HG03439 (cell line): ENCODE measurements at regions not wholly inside any gene's neighbourhood (a gene's known extent, or its start where the extent isn't known, plus 50 kb on each side); places are given as distances from the start of the nearest gene placed in this dataset.

Experiments used
- ATAC-seq: cut with Tn5 transposase; IDR thresholded peaks from one replicate; pipeline ENCODE4 v1.9.1; 2021; ENCODE audit warnings: mild to moderate bottlenecking, moderate library complexity; ENCODE audit not compliant: unreplicated experiment

GRCh38 chr13:58594747-58595600, 963.4 kb downstream of the PCDH17 start:
- ATAC-seq = no peak

DNA sequence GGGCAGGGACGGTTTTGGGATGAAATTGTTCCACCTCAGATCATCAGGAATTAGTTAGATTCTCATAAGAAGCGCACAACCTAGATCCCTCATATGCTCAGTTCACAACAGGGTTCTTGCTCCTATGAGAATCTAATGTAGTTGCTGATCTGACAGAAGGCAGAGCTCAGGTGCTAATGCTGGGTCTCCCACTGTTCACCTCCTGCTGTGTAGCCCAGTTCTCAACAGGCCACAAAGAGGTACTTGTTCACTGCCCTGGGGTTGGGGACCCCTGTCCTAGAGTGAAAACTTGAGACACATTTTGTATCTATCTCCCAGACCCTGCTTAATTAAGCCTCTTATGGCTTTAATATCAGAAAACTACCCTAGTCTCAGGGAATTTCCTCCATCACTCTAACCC, 966.0 kb downstream of the PCDH17 start:
- ATAC-seq = no peak

DNA sequence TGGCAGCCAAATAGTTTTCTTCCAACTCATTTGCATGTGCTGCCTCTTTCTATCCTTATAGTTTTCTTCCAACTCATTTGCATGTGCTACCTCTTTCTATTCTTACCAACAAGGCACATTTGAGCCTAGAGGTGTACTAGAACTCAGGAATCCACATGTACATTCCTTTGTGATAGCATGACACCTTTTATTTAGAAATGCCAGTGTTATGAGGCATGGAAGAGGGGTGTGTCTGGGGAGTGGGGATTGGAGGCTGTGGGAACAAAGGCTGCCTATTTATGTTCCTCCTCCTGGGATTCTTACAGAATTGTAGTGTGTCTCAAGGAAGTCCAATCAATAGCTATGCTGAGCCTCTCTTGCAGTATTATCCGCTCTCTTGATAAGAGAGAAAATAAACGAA, 966.7 kb downstream of the PCDH17 start:
- no peak for ATAC-seq

- ATAC-seq = no peak
These were observed 979.6 kb downstream of the PCDH17 start for GRCh38 chr13:58611117-58611516.

GRCh38 chr13:58617880-58618665, 986.5 kb downstream of the PCDH17 start:
- ATAC-seq = no peak

- no peak for ATAC-seq
These were observed 988.0 kb downstream of the PCDH17 start for GRCh38 chr13:58619396-58620113.

DNA sequence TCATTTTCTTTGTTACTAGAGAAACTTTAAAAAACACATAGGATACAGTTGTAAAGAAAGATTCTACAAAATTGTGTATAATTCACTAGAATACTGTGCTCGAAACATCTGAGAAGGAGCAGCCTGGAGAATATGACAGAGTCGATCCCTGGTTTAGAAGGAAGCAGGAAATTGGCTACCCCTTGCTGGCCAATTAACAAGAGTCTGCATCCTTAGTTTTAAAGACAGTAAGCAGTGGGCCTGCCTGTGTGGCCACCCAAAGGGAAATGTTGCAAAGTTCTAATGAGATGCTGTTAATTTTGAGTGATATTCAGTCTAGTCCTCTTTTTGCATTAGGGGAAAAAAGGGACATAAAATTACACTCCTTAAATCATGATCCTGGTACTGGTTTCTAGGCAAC, 988.6 kb downstream of the PCDH17 start:
- no peak for ATAC-seq

GRCh38 chr13:58625703-58626389, 994.3 kb downstream of the PCDH17 start:
- no peak for ATAC-seq

- ATAC-seq = no peak
These were observed 999.2 kb downstream of the PCDH17 start for GRCh38 chr13:58630794-58631193.

GRCh38 chr13:58633226-58633625, 1001.7 kb downstream of the PCDH17 start:
- no peak for ATAC-seq

DNA sequence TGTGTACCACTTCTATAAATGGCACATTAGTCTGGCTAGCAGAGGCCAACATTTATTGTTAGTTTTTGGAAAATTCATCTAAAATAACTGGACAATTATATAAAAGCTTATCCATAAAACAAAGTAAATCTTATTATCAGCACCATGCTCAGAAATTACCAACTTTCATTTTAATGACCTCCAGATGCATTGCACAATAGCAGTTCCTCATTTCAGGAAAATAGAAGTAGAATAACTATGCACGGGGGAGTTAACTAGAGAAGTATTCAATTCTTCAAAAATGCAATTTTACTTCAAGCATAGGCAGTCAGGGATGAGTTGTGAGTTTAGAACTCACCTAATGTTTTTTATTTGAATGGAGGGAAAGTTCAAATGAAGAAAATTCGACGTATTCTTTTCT, 1023.5 kb downstream of the PCDH17 start:
- no peak for ATAC-seq

GRCh38 chr13:58660826-58661225, 1029.3 kb downstream of the PCDH17 start:
- no peak for ATAC-seq

- no peak for ATAC-seq
These were observed 1034.8 kb downstream of the PCDH17 start for GRCh38 chr13:58666331-58666730.

DNA sequence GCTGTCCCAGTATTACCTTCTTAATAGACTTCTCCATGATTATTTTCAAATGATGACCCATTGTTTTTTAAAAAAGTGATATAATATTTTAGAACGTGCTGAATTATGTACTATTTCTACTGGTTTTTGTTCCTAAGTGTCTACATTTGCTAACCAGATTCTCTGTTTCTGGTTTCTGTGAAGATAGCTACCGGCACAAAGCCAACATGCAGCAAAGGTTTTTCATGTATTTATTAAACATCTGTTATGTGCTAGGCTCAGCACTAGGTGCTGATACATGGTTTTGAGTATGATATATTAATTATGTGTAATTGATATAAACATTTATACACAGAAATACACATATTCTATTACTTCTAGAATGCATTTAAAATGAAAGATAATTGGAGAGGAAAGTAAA, 1035.6 kb downstream of the PCDH17 start:
- ATAC-seq = no peak

DNA sequence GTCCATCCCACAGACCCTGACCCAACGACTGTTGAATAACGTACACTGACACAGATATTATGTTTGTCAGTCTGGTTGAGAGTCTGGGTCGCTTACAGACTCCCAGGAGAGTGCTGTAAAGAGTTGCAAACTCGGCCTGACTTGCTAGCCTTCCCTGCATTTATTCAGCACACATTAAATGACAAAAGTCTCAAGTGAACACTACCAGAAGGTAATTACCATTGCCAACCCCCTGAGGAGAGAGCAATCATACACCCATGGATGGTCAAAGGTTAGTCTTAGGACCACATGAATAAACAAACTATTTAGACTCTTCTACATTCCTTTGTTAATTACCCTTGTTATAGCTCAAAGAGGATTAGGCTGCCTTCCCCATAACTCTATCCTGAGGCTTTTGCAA, 1048.6 kb downstream of the PCDH17 start:
- ATAC-seq = no peak

DNA sequence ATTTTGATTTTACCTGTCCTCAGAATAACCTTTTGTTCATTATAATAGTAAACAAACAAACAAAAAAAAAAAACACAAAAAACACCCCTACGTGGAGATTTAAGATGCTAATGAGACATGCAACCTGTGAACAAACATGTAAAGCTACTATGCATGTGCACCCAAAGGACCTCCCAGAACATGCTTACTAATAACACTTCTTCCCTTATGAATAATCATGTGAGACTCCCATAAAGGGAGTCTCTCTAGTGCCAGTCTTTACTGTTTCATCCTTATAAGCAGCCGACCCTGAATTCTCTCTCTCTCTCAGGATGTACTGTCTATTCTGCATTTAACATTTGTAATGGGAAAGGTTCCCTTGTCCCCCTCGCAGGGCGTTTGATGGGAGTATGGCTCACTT, 1051.1 kb downstream of the PCDH17 start:
- ATAC-seq = no peak

DNA sequence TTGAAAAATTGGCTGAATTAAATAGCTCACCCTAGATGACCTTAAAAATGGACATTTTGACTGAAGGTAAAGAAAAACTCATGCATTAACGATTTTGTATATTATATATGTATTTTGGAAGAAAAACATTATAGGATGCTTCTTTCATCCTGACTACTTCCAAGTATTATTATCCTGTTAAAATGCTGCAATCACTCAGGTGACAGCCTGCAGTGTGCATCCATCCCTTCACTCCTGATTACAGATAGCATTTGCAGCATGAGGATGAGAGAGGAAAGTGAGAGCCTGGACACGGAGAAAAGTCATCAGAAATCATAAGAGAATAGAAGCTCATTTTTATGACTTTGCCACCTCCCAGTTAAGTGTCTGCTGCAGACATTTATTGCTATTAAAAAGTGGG, 1055.6 kb downstream of the PCDH17 start:
- no peak for ATAC-seq

DNA sequence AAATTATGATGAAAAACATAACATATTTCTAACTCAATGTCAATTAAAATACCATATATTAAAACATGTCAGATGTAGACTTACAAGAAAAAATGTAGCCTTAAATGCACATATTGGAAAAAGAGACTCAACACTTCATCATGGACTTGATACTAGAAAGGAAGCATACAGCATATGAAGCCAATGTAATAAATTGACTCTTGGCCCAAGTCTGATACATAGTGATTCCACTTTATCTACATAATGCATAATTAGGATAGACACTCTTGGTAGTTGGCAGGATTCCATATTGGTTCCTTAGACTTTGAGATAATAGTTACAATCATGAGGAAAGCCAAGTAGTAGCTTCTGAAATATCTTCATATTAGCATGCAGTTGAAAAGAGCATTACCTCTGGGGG, 1067.0 kb downstream of the PCDH17 start:
- ATAC-seq = no peak

GRCh38 chr13:58704953-58705352, 1073.4 kb downstream of the PCDH17 start:
- ATAC-seq = no peak

DNA sequence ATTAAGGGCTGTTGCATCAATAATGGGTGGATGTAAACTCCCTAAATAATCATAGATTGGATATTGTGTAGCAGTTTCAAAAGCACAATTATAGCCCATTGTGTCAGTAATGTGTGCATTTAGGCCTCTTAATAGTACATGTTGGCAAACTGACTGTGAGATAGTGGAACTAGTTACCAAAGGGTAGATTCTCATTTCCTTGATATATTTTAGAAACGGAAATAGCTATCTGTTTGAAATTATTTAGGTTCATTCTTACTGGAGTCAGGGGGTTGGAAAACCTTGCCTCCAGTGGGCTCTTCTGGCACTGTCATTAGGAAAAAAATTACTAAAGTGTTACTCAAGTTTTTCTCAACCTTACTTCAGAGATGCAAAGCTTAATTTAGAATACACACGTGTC, 1074.9 kb downstream of the PCDH17 start:
- ATAC-seq = no peak

GRCh38 chr13:58712191-58712590, 1080.6 kb downstream of the PCDH17 start:
- no peak for ATAC-seq
